Neutrophil (primary cell): ENCODE measurements at regions not wholly inside any gene's neighbourhood (a gene's known extent, or its start where the extent isn't known, plus 50 kb on each side); places are given as distances from the start of the nearest gene placed in this dataset.

ENCODE experiments used
- H3K27ac ChIP-seq: fragments of 200-600 bp; sonication (generic); 2 replicates; pipeline ENCODE4 v1.5.1; 2016; ENCODE audit warnings: mild to moderate bottlenecking, moderate library complexity
- H3K27me3 ChIP-seq: fragments of 200-600 bp; sonication (generic); 2 replicates; pipeline ENCODE4 v1.6.0; 2016; ENCODE audit warnings: mild to moderate bottlenecking
- H3K36me3 ChIP-seq: fragments of 200-600 bp; sonication (generic); 2 replicates; pipeline ENCODE4 v1.5.1; 2017
- H3K4me1 ChIP-seq, 2 experiments: fragments of 200-600 bp in 1 of 2; sonication (generic) in 1 of 2; 1 replicate in 1 of 2; 2 replicates in 1 of 2; pipeline versions ENCODE4 v1.5.1 to v1.6.1; 2013 to 2016; ENCODE audit warnings: low read depth in 1 of 2, low read length in 1 of 2, mild to moderate bottlenecking in 1 of 2, moderate library complexity in 1 of 2; ENCODE audit not compliant: control insufficient read depth in 1 of 2, insufficient read depth in 1 of 2
- H3K4me3 ChIP-seq, 2 experiments: fragments of 200-600 bp in 1 of 2; sonication (generic) in 1 of 2; 1 replicate in 1 of 2; 2 replicates in 1 of 2; pipeline ENCODE4 v1.5.1; 2013 to 2016; ENCODE audit warnings: low read depth in 1 of 2, low read length in 1 of 2, mild to moderate bottlenecking in 1 of 2, moderate library complexity in 1 of 2
- H3K9me3 ChIP-seq: fragments of 200-600 bp; sonication (generic); 2 replicates; pipeline ENCODE4 v1.5.1; 2016
- CTCF ChIP-seq: fragments of 200-600 bp; sonication (generic); IDR thresholded peaks from 2 replicates; pipeline ENCODE4 v1.5.1; 2016; ENCODE audit warnings: antibody characterized with exemption

- H3K4me1 ChIP-seq: peaks cover 0 to 7% of the 10 kb centered on the region in 2 experiments
- H3K36me3 ChIP-seq: no peaks in the 10 kb centered on the region
- no peak overlapping the region for H3K27ac ChIP-seq
- H3K27me3 ChIP-seq: no peaks in the 10 kb centered on the region
- no peak overlapping the region for H3K4me3 ChIP-seq
- TF ChIP-seq CTCF: no peak
- no peaks in the 10 kb centered on the region for H3K9me3 ChIP-seq
Observed at GRCh38 chr2:12813166-12813565, 96.4 kb downstream of the TRIB2 start.

GRCh38 chr2:12816379-12817306 lies 99.9 kb downstream of the TRIB2 start:
- Histone ChIP-seq H3K27ac (no peak overlapping the region), H3K4me1 (peaks cover 12 to 19% of the 10 kb centered on the region in 2 experiments), H3K36me3 (no peaks in the 10 kb centered on the region)

GRCh38 chr2:12817870-12818269 lies 101.1 kb downstream of the TRIB2 start:
- Histone ChIP-seq H3K36me3 (no peaks in the 10 kb centered on the region), H3K27ac (no peak overlapping the region), H3K4me1 (peaks cover 12 to 19% of the 10 kb centered on the region in 2 experiments), H3K27me3 (no peaks in the 10 kb centered on the region), H3K4me3 (no peak overlapping the region), H3K9me3 (no peaks in the 10 kb centered on the region)
- no peak for TF ChIP-seq CTCF

More at GRCh38 chr2:12816379-12817306, 99.9 kb downstream of the TRIB2 start:
- no peaks in the 10 kb centered on the region for H3K9me3 ChIP-seq
- no peak overlapping the region for H3K4me3 ChIP-seq
- no peaks in the 10 kb centered on the region for H3K27me3 ChIP-seq
- no peak for TF ChIP-seq CTCF

GRCh38 chr2:12818416-12819102 lies 101.8 kb downstream of the TRIB2 start:
- TF ChIP-seq CTCF: no peak
- no peaks in the 10 kb centered on the region for H3K36me3 ChIP-seq

GRCh38 chr2:12819103-12819475 lies 102.4 kb downstream of the TRIB2 start:
- peaks cover 12 to 19% of the 10 kb centered on the region in 2 experiments for H3K4me1 ChIP-seq
- H3K4me3 ChIP-seq: no peak overlapping the region
- no peak overlapping the region for H3K27ac ChIP-seq
- TF ChIP-seq CTCF: no peak
- H3K27me3 ChIP-seq: no peaks in the 10 kb centered on the region
- H3K36me3 ChIP-seq: no peaks in the 10 kb centered on the region
- H3K9me3 ChIP-seq: no peaks in the 10 kb centered on the region

More at GRCh38 chr2:12818416-12819102, 101.8 kb downstream of the TRIB2 start:
- no peaks in the 10 kb centered on the region for H3K9me3 ChIP-seq
- peaks cover 12 to 19% of the 10 kb centered on the region in 2 experiments for H3K4me1 ChIP-seq
- no peak overlapping the region for H3K27ac ChIP-seq
- H3K4me3 ChIP-seq: no peak overlapping the region
- H3K27me3 ChIP-seq: no peaks in the 10 kb centered on the region
